Endodermal cell (in vitro differentiated cells): ENCODE measurements at regions not wholly inside any gene's neighbourhood (a gene's known extent, or its start where the extent isn't known, plus 50 kb on each side); places are given as distances from the start of the nearest gene placed in this dataset.

ENCODE experiments used
- DNase-seq: peaks from one replicate; pipeline ENCODE4 v3.0.0-alpha.2; 2017
- H3K27ac ChIP-seq: 2 replicates; pipeline ENCODE4 v1.5.1; 2013; ENCODE audit warnings: mild to moderate bottlenecking, low read depth, low read length, moderate library complexity
- H3K27me3 ChIP-seq: 2 replicates; pipeline ENCODE4 v1.6.1; 2013; ENCODE audit warnings: mild to moderate bottlenecking, low read length, moderate library complexity; ENCODE audit not compliant: insufficient read depth, control insufficient read depth, poor library complexity, severe bottlenecking
- H3K36me3 ChIP-seq: 2 replicates; pipeline ENCODE4 v1.7.0; 2013; ENCODE audit warnings: mild to moderate bottlenecking, low read length, moderate library complexity; ENCODE audit not compliant: control insufficient read depth, insufficient read depth
- H3K4me1 ChIP-seq: one replicate; pipeline ENCODE4 v1.7.0; 2013; ENCODE audit warnings: low read length; ENCODE audit not compliant: control insufficient read depth, insufficient read depth
- H3K4me3 ChIP-seq: 2 replicates; pipeline ENCODE4 v1.5.1; 2013; ENCODE audit warnings: mild to moderate bottlenecking, low read length, moderate library complexity
- H3K9ac ChIP-seq: 2 replicates; pipeline ENCODE4 v1.6.1; 2013; ENCODE audit warnings: mild to moderate bottlenecking, low read length, moderate library complexity; ENCODE audit not compliant: poor library complexity, severe bottlenecking; ENCODE audit errors: extremely low read depth
- H3K9me3 ChIP-seq: 2 replicates; pipeline ENCODE4 v1.6.1; 2013; ENCODE audit warnings: mild to moderate bottlenecking, low read length, moderate library complexity; ENCODE audit not compliant: control insufficient read depth
- H3K27ac Mint-ChIP-seq: 2 replicates; pipeline ENCODE4 v1.8.0; 2020; ENCODE audit warnings: mixed read lengths
- H3K27me3 Mint-ChIP-seq: 2 replicates; pipeline ENCODE4 v1.8.0; 2021; ENCODE audit warnings: mild to moderate bottlenecking, mixed read lengths; ENCODE audit not compliant: insufficient read depth
- H3K36me3 Mint-ChIP-seq: 2 replicates; pipeline ENCODE4 v1.8.0; 2020; ENCODE audit warnings: low read depth, mixed read lengths
- H3K4me1 Mint-ChIP-seq: 2 replicates; pipeline ENCODE4 v1.8.0; 2020; ENCODE audit warnings: mixed read lengths
- H3K4me3 Mint-ChIP-seq: 2 replicates; pipeline ENCODE4 v1.8.0; 2020; ENCODE audit warnings: mild to moderate bottlenecking, moderate library complexity, mixed read lengths
- H3K9me3 Mint-ChIP-seq: 2 replicates; pipeline ENCODE4 v1.8.0; 2020; ENCODE audit warnings: mild to moderate bottlenecking, mixed read lengths
- CTCF ChIP-seq: fragments of 200-600 bp; sonication (generic); conservative IDR thresholded peaks from 2 replicates; pipeline ENCODE4 v1.5.0; 2021; ENCODE audit warnings: antibody characterized with exemption, mild to moderate bottlenecking
- WGBS, 2 experiments: methylation state at CpG; one replicate each; pipeline versions ENCODE4 v1.1.5 to v1.1.7; 2013; ENCODE audit warnings: missing lambda C conversion rate in 2 of 2, mixed read lengths in 1 of 2; ENCODE audit not compliant: insufficient coverage in 1 of 2, insufficient read length in 1 of 2; 5-methylcytosine and 5-hydroxymethylcytosine counted together

- peaks cover 4% of the 10 kb centered on the region for H3K27me3 Mint-ChIP-seq
- no peaks in the 10 kb centered on the region for H3K36me3 ChIP-seq
- H3K27ac ChIP-seq = no peak overlapping the region
- H3K4me1 Mint-ChIP-seq = peaks cover 42% of the 10 kb centered on the region
- no peak overlapping the region for H3K4me3 Mint-ChIP-seq
- H3K36me3 Mint-ChIP-seq = no peaks in the 10 kb centered on the region
- H3K9me3 ChIP-seq = no peaks in the 10 kb centered on the region
- H3K9me3 Mint-ChIP-seq = no peaks in the 10 kb centered on the region
- H3K27me3 ChIP-seq = no peaks in the 10 kb centered on the region
- no peak overlapping the region for H3K9ac ChIP-seq
- H3K4me3 ChIP-seq = no peak overlapping the region
- no peak overlapping the region for H3K27ac Mint-ChIP-seq
- DNase-seq = no peak
- no peak for TF ChIP-seq CTCF
- peaks cover 12% of the 10 kb centered on the region for H3K4me1 ChIP-seq
- 88 to 95% methylated on average over 2 to 7 of the region's 7 CpGs for WGBS, 2 experiments
Measured at GRCh38 chr4:159505266-159505975, 402.5 kb downstream of the RAPGEF2 start.

- H3K4me1 ChIP-seq = peaks cover 8% of the 10 kb centered on the region
- Mint-ChIP-seq H3K36me3 (no peaks in the 10 kb centered on the region), H3K9me3 (no peaks in the 10 kb centered on the region), H3K27ac (no peak overlapping the region), H3K27me3 (peaks cover 4% of the 10 kb centered on the region), H3K4me3 (no peak overlapping the region), H3K4me1 (peaks cover 31% of the 10 kb centered on the region)
- H3K4me3 ChIP-seq = no peak overlapping the region
- no peaks in the 10 kb centered on the region for H3K27me3 ChIP-seq
- no peak for DNase-seq
- no peaks in the 10 kb centered on the region for H3K9me3 ChIP-seq
- no peak overlapping the region for H3K9ac ChIP-seq
- no peaks in the 10 kb centered on the region for H3K36me3 ChIP-seq
- WGBS, 2 experiments = 92% methylated on average over 8 to 13 of the region's 13 CpGs
- H3K27ac ChIP-seq = no peak overlapping the region
- no peak for TF ChIP-seq CTCF
Measured at GRCh38 chr4:159506801-159507517, 404.1 kb downstream of the RAPGEF2 start.

- TF ChIP-seq CTCF = no peak
- peaks cover 4% of the 10 kb centered on the region for H3K27me3 Mint-ChIP-seq
- H3K27me3 ChIP-seq = no peaks in the 10 kb centered on the region
- no peak overlapping the region for H3K9ac ChIP-seq
- DNase-seq = no peak
- H3K27ac ChIP-seq = no peak overlapping the region
- no peaks in the 10 kb centered on the region for H3K36me3 Mint-ChIP-seq
- no peaks in the 10 kb centered on the region for H3K9me3 Mint-ChIP-seq
- H3K4me1 Mint-ChIP-seq = peaks cover 18% of the 10 kb centered on the region
- H3K4me1 ChIP-seq = peaks cover 2% of the 10 kb centered on the region
- H3K4me3 Mint-ChIP-seq = no peak overlapping the region
- peaks cover 11% of the 10 kb centered on the region for H3K9me3 ChIP-seq
- H3K4me3 ChIP-seq = no peak overlapping the region
- no peaks in the 10 kb centered on the region for H3K36me3 ChIP-seq
- H3K27ac Mint-ChIP-seq = no peak overlapping the region
- WGBS, 2 experiments = 94 to 95% methylated on average over 3 to 6 of the region's 6 CpGs
Measured at GRCh38 chr4:159508917-159509500, 406.1 kb downstream of the RAPGEF2 start.
